GM18526 (cell line): ENCODE measurements at regions not wholly inside any gene's neighbourhood (a gene's known extent, or its start where the extent isn't known, plus 50 kb on each side); places are given as distances from the start of the nearest gene placed in this dataset.

Source experiments
- POLR2A ChIP-seq: IDR thresholded peaks from 3 replicates; pipeline ENCODE4 v1.6.1; 2011; ENCODE audit not compliant: insufficient read length; ENCODE audit errors: extremely low read depth

- no peak for TF ChIP-seq POLR2A
These were observed 77.6 kb upstream of the GSE1 start for GRCh38 chr16:85535352-85536072.

- no peak for TF ChIP-seq POLR2A
These were observed 77.1 kb upstream of the GSE1 start for GRCh38 chr16:85536073-85536410.

GRCh38 chr16:85536411-85537330, 76.5 kb upstream of the GSE1 start:
- no peak for TF ChIP-seq POLR2A

- no peak for TF ChIP-seq POLR2A
These were observed 75.8 kb upstream of the GSE1 start for GRCh38 chr16:85537331-85537788.

GRCh38 chr16:85537795-85538401, 75.2 kb upstream of the GSE1 start:
- no peak for TF ChIP-seq POLR2A

DNA sequence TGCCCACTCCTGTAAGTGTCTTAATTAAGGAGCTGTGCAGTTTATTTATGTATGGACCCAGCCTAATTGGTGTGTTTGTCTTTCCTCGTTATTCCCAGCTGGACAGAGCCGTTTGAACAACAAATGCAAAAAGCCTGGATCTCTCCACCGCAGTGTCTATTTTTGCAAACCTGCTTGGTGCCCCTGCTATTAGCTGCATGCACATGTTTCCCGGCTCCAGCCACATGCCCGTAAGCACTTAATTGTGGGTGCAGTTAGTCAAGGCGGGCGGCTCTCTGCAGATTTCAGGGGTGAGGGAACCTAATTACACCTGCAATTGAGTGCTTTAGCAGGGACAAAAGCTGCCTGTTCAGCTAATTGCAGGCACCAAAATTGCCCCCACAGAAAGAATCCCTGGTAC, 74.0 kb upstream of the GSE1 start:
- TF ChIP-seq POLR2A, result no peak

GRCh38 chr16:85539629-85540291, 73.4 kb upstream of the GSE1 start:
- TF ChIP-seq POLR2A, result no peak

- TF ChIP-seq POLR2A, result no peak
These were observed 71.9 kb upstream of the GSE1 start for GRCh38 chr16:85541181-85541580.

GRCh38 chr16:85541619-85541979, 71.5 kb upstream of the GSE1 start:
- TF ChIP-seq POLR2A, result no peak

GRCh38 chr16:85541980-85542900, 70.9 kb upstream of the GSE1 start:
- no peak for TF ChIP-seq POLR2A

DNA sequence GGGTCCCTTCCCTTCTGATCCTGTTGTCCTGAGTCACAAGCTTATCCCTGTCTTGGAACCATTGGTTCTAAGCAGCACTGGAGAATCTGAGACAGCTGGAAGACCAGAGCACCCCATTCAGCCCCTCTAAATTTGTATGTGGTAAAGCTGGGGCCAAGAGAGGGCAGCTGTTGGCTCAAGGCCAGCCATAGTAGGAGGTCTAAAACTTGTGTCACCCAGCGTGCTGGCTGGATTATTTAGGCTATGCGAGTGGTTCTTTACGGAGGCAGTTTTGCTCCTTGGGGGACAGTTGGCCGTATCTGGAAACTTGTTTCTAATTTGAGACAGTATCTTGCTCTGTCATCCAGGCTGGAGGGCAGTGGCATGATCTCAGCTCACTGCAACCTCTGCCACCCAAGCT, 69.6 kb upstream of the GSE1 start:
- TF ChIP-seq POLR2A, result no peak

GRCh38 chr16:85544016-85544415, 69.1 kb upstream of the GSE1 start:
- no peak for TF ChIP-seq POLR2A

DNA sequence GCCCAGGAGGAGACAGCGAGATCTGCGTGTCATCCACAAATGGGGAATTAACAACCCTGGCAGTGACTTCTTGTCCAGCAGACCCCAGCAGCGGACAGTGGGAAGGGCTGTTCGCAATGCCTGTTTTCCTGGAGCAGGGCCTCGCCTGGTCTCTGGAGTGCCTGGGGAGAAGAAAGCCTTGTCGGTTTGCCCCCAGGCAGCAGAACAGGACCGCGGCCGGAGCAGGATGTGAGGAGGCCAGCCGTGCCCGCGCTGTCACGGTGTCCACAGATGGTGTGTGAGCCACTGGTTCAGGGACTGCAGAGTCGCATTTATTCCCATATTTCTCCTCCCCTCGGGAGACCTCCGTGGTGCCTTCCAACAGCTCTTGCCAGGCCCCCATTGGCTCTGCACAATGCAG, 68.5 kb upstream of the GSE1 start:
- no peak for TF ChIP-seq POLR2A

DNA sequence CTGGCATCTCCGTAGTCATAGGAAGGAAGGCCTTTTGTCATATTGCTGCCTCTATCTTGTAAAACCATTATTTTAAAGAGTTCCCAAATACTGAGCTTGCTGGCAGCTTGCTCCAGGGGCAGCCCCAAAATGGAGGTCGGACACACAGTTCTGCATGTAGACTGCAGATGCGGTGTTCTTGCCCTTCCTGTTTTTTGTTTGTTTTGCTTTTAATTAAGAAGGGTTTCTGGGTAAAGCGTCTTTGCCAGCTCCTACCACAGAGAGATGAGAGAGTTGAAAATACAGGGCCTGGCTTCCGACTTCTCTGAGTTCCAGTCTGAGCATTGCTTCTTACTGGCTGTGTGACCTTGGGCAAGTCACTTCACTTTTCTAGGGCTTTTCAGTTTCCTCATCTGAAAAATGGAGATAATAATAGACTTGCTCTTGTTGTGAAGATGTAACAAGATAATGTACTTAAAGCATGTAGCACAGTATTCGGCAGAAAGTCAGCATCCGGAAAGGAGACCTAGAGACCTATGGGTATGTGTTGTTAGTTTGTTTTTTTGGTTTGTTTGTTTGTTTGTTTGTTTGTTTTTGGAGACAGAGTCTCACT, 67.8 kb upstream of the GSE1 start:
- TF ChIP-seq POLR2A, result no peak
